A172 (cell line): ENCODE measurements at regions not wholly inside any gene's neighbourhood (a gene's known extent, or its start where the extent isn't known, plus 50 kb on each side); places are given as distances from the start of the nearest gene placed in this dataset.
"Not testable (repeated sequence)": the region's sequence is repeated elsewhere in the genome, so short reads cannot be mapped to it uniquely, and the experiment has no call there.

Experiments used
- DNase-seq: peaks from one replicate; pipeline ENCODE4 v3.0.0-alpha.2; 2015; ENCODE audit warnings: low spot score

DNA sequence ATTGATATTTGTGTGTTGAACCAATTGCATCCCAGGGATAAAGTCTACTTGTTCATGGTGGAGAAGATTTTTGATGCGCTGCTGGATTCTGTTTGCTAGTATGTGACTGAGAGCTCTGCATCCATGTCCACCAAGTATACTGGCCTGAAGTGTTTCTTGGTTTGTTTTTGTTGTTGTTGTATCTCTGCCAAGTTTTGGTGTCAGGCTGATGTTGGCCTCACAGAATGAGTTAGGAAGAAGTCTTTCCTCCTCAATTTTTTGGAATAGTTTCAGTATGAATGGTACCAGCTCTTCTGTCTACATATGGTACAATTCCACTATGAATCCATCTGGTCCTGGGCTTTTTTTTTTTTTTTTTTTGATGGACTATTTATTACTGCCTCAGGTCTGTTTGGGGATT lies 50.9 kb upstream of the OSTN start:
- DNase-seq: no peak

DNA sequence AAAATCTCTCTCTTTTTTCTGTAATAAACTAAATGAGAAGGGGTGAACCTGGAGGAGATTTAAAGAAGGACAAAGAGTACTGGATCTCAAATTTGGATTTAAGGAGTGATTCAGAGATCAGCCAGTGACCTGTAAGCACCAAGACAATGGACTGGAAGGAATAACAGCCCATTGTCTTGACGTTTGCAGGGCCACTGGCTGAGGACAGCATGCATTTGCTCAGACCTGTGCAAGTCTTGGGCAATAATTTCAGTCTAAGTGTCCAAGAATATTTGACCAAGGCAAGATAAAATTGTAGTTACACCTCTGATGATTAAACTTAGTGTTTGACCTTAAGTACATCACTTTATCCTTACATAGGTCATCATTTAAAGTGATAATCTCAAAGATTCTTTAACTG lies 55.8 kb upstream of the OSTN start:
- no peak for DNase-seq

- DNase-seq: peak; percentile 93
Measured at GRCh38 chr3:191141728-191142127, 57.3 kb upstream of the OSTN start.

GRCh38 chr3:191139736-191140135 lies 59.3 kb upstream of the OSTN start:
- DNase-seq: no peak

- DNase-seq: no peak
Measured at GRCh38 chr3:191138937-191139336, 60.1 kb upstream of the OSTN start.

DNA sequence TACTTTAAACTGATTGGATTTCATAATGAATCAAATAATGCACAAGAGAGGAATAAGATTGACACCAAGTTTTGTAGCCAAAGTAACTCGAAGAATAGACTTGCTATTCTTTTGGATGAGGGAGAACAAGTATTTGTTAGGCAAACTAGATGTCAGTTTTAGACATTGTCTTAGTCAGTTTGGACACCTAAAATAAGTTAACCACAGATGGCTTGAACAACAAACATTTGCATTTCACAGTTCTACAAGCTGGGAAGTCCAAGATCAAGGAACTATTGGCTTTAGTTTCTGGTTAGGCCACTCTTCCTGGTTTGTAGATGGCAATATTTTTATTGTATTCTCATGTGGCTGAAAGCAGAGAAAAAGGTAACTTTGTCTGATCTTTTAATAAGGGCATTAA lies 61.3 kb upstream of the OSTN start:
- DNase-seq: no peak

- peak; percentile 38 for DNase-seq
Measured at GRCh38 chr3:191136347-191136746, 62.7 kb upstream of the OSTN start.

DNA sequence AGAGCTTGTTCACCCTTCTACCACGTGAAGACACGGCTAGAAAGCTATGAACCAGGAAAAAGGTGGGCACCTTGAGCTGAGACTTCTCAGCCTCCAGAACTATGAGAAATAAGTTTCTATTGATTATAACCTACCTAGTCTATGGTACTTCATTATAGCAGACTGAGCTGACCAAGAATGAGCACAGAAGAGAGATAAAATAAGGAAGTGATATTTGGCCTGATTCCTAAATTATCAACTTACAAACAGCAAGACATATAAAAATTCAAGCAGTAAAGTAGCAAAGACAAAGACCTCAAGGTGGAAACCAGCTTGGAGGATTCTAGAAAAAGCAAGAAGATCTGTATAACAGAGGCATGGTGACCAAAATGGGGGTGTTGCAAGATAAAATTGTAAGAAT lies 63.9 kb upstream of the OSTN start:
- DNase-seq: no peak

- no peak for DNase-seq
Measured at GRCh38 chr3:191133359-191133758, 65.7 kb upstream of the OSTN start.

- DNase-seq: no peak
Measured at GRCh38 chr3:191131305-191131704, 67.7 kb upstream of the OSTN start.

- DNase-seq: not testable (repeated sequence)
Measured at GRCh38 chr3:191124891-191125290, 74.2 kb upstream of the OSTN start.

GRCh38 chr3:191123946-191124345 lies 75.1 kb upstream of the OSTN start:
- no peak for DNase-seq

DNA sequence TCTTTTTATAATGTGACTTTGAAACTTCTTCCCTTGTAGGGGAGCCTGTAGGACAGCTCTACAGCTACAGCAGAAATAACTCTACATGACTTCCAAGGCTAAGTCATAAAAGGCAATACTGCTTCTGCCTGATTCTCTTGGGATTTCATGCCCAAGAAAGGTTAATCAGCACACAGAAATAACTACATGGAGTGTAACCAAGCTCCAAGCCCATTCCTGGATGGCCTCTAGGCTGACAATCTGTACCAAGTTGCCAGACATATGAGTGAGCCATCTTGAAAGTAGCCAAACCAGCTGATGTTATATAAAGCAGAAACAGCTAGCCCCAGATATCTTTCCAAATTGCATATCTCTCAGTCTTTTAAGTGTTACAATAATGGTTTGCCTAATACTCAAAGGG lies 75.8 kb upstream of the OSTN start:
- no peak for DNase-seq

DNA sequence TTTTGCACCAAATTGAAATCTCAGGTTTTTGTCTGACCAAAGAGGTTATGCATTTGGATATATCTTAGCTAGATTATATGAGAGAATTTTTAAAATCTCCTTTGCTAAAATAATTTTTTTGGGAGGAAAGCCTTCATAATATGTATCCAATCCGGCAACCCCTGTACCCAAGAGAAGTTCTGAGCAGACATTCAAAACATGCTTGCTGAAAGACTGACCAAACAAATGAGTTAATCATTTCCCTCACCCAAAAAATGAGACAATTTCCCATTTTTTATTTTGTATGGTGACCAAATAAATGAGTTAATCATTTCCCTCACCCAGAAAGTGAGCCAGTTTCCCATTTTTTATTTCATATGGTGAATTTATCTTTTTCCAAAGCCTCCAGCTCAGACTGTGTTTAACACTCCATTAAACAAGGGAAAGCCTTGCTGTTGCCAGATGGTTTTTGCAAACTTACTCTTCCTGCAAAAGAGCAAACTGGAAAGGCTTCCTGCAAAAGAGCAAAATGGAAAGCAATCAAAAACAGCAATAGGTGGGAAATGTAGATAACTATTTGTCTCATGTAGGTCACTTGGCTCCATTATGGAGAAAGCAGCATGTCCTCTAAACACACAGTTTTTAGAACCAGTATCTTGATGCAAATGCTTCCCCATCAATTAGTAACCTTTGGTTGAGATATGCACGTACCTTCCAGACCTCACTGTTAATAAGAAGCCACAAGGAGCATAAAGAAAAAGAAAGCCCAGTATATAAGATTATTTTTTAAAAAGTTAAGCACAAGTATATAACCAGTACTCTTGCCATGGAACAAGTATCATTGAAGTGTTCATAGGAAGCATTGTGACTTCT lies 78.4 kb upstream of the OSTN start:
- DNase-seq: no peak

DNA sequence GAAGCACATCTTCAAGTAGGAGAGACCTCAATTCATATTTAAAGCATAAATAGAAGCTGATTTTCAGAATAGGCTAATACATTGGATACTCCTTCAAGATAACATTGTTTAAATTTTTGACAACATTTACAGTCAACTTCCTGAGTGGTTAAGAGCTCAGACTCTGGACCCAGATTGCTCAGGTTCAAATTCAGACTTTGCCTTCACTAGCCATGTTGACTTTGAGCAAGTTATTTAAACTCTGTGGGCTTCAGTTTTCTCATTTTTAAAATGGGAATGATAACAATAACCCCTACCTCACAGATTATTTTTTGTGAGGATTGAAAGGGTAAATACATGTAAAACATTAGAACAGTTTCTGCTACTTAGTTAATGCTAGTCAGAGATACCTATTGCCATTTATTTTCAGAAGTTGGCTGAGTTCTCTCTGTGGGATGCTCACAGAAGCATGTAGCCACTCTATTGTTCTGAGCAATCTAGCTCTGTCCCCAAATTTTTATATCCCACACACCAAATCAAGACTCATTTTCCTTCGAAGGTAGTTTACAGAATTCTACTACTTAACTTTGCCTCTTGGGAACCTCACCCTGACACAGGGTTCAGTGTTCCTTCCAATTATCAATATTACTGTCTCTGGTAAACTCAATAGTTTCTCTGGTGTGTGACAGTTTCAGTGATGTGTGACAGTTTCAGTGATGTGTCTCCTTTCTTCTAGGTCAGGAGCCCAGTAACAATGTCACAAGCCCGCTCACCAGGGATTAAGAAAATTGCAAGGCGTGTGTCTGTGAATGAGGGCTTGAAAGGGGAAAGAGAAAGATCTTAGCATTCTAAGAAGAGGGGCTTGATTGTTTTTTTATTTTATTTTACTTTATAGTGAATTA lies 79.4 kb upstream of the OSTN start:
- no peak for DNase-seq

DNA sequence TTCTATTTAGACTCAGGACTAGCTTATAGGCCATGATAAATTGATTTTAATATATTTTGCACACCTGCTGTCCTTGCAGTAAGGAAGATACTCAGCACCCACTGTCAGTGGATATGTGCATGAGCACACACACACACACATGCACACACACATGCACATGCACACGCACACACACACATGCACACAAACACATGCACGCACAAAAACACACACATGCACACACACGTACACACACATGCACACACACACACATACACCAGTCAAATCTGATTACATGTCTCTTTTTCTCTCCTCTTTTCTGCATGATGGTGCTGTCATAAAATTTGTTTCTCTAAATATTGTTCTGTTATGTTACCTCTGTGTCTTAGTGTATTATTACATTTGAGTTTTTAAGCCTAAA lies 87.3 kb upstream of the OSTN start:
- no peak for DNase-seq

DNA sequence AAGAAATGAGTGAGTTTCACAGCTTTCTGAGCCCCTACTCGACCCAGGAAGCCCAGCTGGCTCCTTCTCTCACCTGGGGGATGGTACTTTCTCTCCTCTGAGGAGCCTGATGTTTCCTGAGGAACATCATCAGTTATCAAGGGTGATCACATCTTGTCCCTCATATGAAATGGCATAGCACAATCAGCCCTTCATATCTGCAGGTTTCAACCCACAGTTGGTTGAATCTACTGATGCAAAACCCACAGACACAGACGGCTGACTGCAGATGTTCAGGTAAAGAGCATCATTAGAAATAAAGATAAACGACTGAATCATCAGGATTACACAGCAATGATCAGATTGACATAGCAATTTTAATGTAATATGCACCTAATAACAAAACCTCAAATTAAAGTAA lies 93.6 kb upstream of the OSTN start:
- no peak for DNase-seq

DNA sequence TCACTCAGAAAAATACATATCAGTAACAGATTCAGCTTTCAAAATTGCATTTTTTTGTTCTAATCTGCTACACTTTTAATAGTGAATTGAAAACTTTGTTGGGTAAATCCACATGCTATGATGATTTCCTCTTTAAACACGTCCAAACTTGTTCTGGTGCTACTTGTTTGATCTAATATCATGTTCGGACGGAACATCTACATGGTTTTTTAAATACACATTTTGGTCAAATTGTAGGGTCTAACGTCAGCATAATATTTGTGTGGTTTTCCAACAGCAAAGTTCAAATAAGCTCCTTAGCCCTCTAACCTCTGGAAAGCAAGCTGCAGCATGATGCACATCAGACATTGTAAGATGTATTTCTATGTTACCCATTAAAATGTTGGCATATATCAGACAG lies 98.5 kb upstream of the OSTN start:
- no peak for DNase-seq

GRCh38 chr3:191094057-191094845 lies 104.8 kb upstream of the OSTN start:
- no peak for DNase-seq

DNA sequence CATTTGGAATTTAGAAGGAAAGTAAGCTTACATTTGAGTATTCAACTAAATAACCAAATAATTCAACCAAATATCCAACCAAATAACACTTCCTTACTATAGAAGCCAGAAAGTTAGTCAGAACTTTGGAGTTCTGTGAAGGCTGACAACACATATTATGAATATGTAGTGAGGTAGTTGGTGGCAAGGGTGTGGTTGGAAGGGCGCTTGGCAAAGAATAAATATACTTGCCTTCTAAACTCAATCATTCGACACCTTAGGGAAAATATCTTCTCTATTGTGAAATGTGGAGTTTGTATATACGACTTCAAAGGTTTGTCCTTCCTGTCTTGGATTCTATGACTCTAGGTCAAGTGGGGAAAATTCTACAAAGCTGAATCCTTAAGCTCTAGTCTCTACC lies 111.7 kb upstream of the OSTN start:
- DNase-seq: no peak

GRCh38 chr3:191085091-191085490 lies 114.0 kb upstream of the OSTN start:
- DNase-seq: peak; percentile 13

GRCh38 chr3:191078913-191079312 lies 120.1 kb upstream of the OSTN start:
- DNase-seq: not testable (repeated sequence)
